Right forelimb (tissue), 1 donor: ENCODE measurements at regions not wholly inside any gene's neighbourhood (a gene's known extent, or its start where the extent isn't known, plus 50 kb on each side); places are given as distances from the start of the nearest gene placed in this dataset.
"Not testable (repeated sequence)": the region's sequence is repeated elsewhere in the genome, so short reads cannot be mapped to it uniquely, and the experiment has no call there.

Experiments
- DNase-seq: peaks from one replicate; pipeline ENCODE4 v3.0.0-alpha.2; 2018

DNA sequence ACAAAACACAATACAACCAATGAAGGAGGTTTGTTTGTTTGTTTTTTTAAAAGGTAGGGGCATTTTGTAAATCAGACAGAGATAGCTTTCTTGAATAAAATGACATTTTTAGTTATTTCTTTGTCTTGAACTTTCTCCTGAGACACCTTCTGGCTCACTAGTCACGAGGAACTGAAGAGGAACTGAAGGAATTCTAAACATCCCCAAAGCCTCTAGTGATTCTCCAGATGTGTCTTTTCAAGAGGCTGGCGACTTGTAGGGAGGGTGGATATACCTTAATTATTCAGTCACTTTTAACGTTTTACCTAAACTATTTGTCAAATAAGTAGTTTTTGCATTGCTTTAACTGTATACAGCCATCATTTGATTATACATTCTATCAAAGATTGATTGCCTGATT, 211.2 kb upstream of the LRIG3 start:
- no peak for DNase-seq

DNA sequence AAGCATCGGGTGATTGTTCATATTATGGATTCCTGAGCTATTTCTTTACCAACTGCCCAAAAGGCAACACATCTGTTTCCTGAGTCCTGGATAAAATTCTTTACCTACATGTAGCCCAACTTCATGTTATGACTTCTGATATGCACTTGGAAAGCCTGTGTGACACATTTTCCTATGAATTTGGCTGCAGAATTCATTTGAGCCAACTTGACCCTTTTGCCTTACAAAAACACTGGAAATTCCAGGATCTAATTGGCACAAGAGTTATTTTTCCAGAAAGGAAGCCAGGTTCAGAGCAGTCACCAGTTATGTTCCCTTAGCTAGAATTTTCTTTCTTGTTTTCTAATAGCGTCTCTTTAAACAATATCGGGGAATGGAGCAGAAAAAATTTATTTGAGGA, 202.5 kb upstream of the LRIG3 start:
- DNase-seq: no peak

DNA sequence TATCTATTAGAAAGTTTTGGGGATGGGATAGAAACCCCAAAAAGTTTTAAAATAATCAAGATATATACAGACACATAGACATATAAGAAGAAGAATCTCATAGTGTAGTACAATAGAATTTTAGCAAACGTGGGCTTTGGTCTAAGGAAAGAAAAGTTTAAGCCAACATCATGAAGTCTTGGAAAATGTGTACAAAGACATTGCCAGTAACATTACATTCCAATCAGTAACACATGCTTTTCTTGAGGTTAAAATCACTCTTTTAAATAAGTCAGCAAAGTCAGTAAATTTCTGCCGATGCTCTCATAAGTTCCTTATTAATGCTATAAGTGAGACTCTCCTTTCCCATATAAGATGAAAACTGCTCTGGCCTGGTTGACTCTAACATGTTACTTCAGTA, 201.1 kb upstream of the LRIG3 start:
- no peak for DNase-seq

DNA sequence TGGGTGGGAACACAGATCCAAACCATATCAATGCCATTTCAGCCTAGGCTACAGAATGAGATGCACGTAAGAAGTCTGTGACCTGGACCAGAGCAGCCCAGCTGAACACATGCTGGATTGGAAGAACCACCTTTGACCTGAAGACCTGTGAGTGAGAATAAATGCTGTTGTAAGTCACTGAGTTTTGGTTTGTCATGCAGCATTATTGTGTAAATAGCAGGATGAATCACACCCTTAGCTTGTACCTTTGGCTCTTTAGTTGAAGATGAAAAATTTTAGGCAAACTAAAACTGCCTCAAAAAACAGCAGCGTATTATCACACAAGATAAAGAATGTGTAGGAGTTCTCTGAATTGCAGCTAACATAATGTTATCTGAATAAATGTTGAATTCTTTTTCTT, 199.4 kb upstream of the LRIG3 start:
- no peak for DNase-seq

DNA sequence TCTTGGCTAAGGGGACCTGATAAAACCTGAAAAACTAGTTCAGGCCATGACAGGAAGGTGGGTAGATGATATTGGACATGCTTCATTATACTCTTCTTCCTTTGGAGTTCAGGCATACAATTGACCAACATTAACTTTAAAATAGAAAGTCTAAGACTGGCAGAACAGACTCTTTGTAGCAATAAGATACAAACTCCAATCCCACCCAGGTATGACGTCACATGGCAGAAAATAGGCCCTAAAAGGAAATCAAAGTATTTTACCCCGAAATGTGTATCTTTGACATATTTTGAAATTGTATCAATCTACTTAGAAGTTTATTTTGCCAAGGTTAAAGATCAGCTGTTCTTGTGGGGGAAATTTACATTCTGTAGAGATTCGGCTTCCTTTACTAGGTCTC, 198.1 kb upstream of the LRIG3 start:
- DNase-seq: no peak

DNA sequence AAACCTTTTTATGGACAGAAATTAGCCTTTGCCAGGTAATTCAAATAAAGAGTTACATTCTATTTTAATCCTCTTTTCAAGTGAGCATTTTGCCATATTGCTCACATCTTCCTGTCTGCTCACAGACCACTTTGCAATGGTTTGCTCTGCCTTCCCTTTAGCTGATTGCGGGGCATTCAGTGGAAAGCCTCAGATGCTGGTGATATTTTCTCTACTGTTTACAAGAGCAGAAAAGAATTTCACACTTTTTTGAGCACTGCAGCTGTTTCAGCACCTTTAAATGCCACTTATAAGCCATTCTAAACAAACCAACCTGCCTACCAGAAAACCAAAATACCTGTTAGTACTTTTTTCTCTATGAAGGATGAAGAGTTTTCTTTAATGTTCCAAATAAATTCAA, 195.7 kb upstream of the LRIG3 start:
- DNase-seq: no peak

DNA sequence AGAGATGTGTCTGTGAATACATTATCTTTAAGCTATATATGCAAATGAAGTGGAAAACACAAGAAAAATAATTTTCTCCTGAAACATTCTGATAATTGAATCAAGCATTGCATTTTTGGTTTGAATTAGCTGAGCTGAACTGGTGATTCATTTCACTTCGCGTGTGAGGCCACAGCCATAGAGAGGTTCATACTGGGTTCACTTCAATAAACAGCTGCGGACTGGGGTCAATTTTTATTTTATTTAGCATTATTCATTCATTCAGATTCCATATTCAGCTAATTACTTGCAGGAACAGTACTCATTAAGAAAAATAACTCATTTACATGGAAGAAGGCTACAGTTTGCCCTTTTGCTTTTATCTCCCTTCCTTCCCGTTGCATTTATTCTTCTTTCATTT, 195.2 kb upstream of the LRIG3 start:
- no peak for DNase-seq

DNA sequence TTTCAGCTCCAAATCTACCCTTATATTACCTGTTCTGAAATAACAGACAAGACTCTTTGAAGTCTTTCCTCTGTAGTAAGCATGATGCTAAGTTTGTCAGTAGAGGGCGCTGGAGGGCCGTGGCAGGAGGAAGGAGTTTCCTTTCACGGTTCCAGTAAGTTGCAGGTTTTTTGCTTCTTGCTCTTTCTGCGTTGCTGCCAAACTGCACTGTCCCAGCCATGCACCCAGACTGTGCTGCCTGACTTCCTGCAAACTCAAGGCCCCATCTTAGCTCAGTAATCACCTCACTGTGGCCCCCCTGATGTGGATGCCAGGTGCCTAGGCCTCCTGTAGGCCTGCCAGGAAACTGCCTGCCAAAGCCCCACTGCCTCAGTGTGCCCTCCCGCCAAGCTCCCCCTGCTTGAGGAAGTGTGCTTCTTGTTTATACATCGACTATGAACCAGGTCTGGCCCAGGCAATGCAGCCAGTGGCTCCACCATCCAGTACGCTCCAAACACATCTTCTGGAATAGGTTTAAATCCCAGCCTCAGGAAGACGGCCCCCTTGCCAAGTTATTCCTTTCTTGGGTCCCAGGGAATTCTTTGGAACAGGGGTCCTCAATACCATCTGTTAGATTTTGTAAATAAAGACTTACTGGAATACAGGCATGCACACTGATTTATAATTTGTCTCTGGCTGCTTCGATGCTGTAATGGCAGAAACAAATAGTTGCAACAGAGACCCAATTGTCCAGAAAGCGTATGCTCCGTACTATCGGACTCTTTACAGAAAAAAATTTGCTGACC, 193.7 kb upstream of the LRIG3 start:
- DNase-seq: peak; percentile 87

DNA sequence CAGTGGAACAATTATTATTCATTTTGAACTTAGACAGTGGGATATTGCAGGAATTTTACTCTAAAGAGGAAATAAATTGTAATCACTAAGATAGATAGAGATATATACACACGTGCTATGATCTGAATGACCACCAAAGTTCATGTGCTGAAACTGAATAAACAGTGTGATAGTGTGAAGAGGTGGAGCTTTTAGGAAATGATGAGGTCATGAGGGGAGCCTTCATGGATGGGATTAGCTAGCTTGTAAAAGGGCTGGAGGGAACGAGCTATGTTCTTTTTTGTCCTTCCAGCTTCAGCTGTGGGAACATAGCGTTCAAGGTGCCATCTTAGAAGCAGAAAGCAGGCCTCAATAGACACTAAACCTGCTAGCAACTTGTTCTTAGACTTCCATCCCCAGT, 191.5 kb upstream of the LRIG3 start:
- DNase-seq: no peak

DNA sequence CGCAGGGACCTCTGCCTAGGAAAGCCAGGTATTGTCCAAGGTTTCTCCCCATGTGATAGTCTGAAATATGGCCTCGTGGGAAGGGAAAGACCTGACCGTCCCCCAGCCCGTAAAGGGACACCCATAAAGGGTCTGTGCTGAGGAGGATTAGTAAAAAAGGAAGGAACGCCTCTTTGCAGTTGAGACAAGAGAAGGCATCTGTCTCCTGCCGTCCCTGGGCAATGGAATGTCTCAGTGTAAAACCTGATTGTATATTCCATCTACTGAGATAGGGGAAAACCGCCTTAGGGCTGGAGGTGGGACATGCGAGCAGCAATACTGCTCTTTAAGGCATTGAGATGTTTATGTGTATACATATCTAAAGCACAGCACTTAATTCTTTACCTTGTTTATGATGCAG, 188.2 kb upstream of the LRIG3 start:
- DNase-seq: not testable (repeated sequence)

DNA sequence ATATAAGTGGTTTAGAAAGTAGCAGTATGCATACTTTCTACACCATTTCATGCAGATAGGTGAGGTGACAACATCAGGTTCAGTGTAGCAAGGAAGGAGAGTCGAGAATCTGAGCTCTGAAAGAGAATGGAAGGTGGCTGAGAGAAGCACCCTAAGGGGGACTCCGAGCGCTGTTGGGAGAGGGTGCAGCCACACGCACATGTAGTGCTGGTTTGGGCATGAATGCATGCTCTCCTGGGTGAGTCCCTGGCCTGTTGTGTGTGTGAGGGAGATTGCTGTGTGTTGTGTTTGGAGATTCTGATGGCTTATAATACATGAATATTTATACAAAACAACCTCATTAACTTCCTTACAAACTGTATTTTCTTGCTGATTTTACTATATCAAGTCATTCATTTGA, 180.3 kb upstream of the LRIG3 start:
- no peak for DNase-seq

DNA sequence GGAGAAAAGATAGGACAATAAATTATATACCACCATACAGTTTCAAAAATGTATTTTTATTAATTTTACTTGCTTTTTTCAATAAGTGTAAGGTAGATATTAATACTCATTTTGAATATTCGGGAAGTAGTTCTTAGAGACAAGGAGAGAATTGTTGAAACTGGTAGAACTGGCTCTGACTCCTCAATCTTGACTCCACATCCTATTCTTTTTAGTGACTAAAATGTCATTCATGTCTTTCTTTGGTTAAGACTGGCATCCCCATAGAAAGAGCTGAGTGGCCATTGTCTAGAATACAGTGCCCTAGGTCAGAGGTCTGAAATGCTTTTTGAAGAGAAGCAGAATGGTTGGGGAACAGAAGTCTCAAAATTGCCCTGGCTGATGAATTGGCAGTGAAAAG, 177.6 kb upstream of the LRIG3 start:
- DNase-seq: no peak

DNA sequence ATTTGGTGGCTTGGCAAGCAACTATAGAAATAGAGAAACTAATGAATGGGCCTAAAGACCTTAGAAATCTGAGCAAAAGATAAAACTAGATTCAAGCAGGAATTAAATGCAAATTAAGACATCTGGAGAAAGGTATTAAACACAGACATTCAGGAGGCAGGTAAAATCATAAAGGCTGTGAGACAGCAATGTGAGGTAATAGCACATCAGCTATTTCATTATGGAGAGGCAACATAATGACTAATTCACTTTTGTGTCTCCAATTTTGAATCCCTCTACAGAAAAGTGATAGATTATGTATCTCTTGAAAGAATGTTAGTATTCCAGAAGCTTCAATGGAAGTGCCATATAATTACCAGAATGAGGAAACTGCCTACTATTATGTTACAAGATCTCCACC, 175.9 kb upstream of the LRIG3 start:
- DNase-seq: no peak

DNA sequence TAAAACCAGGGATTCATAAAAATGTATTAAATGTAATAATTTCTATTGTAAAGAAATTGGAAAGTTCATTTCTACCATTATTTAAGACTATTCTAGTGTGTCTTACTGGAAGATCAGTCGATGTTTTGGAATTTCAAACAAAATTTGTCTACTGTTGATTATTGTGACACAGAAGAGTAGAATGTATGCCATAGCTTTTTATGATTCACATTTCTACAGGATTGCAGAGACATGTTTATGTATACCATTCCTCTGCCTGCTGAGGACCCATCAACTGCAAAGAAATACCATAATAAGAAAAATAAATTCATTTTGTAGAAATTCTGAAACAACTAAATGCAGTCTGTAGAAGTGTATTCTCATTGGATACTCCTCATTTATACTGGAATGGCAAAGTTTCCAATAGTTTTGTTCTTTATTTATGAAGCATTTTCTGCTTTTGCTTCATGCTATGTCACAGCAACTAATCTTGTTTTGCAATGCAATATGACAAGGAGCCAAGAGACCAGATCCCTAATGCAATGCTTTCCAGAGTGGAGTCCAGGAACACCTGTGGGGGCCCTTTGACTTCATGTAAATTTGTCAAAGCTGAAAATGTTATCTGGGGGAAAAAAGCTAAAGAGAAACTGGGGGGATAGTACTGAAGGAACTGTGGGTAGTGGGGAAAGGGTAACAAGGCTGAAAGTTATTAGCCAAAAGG, 172.9 kb upstream of the LRIG3 start:
- DNase-seq: no peak

DNA sequence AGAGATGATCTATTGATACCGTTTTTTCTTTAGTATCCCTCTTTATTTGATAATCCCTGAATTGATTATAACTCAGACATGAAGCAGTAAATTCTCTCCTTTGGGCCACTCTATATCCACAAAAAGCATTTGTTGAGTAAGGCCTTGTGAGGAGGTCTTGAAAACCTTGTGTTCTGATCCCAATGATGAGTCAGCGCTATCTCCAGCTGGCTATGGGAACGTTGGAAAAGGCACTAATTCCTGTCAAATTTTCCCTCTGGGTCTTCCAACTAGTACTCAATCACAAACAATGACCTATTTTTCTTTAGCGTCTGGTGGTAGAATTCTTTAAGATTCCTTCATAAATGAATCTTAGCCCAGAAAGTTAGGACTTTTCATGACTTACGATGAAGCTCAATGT, 168.4 kb upstream of the LRIG3 start:
- peak; percentile 53 for DNase-seq

DNA sequence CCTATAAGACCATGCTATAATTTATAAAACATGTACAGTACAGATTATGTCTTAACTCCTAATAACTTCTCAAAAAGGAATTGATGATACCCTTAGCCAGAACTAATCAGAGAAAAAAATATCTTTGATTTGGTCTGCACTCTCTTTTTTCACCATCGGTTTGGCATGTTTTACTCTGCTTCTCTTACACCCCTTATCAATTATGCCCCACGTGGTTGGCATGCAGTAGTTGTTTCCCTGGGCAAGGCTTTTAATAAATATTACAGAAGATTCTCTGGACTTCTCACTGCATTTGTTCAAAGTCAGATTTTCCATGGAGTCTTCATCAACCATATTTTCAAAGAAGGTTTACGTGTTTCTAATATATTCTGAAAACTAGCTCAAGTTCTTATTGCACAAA, 167.4 kb upstream of the LRIG3 start:
- no peak for DNase-seq

DNA sequence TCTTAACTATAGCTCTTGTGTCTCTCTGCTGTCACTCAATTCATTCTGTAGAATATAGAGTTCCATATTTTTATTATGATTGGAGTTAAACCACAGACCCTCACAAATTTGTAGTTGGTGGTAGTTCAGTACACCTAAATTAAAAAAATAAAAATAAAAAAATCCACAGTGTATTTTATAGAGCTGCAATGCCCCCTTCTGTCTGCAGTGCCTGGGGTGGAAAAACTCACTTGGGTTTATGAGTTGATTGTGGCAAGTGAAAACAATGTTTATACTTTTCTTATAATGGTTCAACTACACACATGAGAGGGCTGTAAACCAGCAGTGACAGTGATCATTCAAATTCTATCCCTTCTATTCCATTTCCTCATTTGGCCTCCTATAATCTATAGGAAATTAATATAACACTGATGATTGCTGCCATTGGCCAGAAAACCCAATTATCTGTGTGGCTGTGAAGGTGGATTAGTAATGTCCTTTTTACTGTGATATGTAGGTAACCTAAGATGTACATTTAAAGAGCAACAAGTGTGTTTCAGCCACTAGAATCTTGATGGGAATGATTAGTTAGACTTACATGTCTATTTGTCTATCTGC, 166.9 kb upstream of the LRIG3 start:
- no peak for DNase-seq

DNA sequence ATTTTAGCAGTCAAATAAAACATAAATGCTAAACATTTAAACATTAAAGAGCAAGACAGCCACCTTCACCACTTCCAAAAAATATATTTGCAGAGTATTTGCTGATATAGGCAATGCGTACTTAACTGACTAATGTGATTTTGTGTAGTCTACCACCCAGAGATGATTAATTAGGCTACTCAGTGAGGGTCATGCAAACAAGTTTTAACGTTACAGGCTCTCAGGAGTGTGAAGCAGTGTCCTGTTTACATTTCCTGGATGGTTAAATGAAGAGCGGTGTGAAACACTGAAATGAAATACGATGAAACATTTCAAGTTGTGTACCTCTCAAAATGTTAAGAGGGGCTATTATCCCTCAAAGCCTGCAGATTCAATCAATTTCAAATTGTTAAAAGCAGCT, 165.8 kb upstream of the LRIG3 start:
- no peak for DNase-seq

DNA sequence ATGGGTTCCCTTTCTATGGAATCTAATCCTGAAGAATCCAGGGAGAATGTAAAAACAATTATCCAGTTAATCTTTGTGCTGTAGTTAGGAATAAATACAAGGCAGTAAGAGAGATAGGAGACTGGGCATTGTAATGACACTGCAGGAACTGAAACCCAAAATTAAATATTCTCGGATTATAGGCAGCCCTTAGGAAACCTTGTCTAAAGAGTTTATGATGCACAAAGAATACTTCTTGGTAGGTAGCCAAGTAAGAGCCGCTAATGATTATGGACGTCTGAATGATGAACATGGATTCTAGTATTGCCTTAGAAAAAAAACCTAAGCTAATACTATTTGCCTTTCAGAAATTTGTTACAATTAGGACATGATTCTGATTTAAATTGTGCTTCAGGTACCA, 165.4 kb upstream of the LRIG3 start:
- DNase-seq: no peak

DNA sequence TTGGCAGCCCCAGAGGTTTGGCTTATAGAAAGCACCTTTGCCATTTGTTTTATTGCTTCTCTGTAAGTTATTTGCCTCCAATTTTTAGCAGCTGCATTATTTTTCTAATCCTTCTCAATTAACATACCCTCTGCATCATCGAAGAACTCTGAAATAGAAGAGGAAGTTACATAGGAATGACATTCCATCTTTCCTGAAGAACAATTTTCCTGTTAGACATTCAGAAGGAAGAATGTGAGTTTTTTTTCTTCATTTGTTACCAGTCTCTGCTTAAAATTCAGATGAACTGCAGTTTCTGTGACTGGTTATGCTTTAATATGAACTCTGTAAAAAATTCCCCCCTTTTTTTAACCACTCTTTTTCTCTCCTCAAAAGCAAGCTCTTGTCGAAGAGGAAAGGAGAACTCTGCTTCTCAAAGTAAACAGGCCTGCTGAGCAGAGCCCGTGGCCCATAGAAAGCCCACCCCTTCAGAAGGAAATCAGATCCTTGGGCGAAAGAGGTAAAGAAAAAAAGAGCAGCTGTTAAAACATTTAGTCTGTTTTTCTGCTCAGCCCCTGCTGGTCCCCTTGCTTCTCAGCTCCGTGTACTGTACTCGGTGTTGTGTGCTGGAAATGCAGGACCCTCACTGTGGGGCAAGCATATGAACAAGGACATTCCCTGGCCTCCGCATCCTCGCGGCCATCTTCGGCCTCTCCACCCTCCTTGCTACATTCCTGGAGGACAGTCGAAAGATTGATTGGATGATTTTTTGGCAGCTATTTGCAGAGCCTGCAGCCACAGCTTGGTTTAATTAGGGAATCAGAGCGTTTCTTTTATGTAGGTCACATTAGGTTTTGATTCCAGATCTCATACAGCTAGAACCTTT, 164.4 kb upstream of the LRIG3 start:
- peak; percentile 84 for DNase-seq

DNA sequence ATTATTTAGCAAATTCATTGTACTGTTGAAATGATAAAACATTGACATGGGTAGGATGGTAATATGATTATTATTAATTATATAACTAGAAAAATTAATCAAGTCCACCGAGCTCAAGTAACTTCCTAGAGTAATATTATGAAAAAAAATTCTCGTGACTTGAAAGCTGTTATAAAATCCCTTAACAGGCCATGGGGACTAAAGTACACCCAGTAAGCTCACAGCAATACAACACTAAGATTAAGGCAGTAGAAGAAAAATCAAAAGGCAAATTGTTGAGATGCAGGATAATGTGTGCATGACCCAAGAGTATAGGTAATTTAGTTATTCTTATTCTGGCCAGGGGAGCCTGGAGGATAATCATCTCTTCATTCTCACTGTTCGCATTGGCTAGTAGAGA, 162.6 kb upstream of the LRIG3 start:
- no peak for DNase-seq

DNA sequence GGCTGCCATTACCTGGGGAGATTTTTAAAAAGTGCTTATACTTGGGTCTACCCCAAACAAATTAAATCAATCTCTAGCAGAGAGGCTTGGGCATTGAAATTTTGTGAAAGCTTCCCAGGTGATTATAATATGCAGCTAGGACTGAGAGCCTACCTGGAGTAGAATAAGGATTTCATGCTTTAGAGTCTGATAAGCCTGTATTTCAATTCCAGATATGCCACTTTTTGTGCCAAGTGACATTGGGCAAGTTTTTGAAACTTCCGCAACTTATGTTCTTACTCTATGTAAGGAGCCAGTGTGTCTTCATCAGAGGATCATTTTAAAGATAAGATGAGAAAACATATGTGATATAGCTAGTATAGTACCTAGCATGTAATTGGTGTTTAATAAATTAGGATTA, 159.8 kb upstream of the LRIG3 start:
- no peak for DNase-seq

DNA sequence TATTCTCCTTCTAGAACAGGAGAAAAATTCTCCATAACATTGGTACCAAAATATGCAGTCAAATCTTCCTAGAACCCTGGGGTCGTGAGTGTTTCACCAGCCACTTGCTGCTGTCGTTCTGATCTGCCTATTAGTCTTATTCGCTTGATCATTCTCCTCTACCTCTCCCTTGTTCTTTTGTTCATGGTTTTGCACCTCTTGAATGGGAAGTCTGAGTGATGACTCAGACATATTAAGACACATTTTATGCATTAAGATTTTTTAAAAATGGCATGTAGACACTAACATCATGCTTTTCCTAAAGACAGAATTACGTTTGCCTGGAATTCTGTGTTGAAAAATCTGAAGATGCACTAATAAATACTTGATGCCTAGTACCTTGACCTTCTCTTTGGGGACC, 159.2 kb upstream of the LRIG3 start:
- DNase-seq: no peak
